GM23338 (cell line): ENCODE measurements at regions not wholly inside any gene's neighbourhood (a gene's known extent, or its start where the extent isn't known, plus 50 kb on each side); places are given as distances from the start of the nearest gene placed in this dataset.

Experiments used
- ATAC-seq: fragments of 200-7000 bp; cut with Tn5 transposase; 3 replicates; pipeline ENCODE4 v1.9.1; 2020
- DNase-seq: peaks from one replicate; pipeline ENCODE4 v3.0.0-alpha.2; 2015; ENCODE audit warnings: low spot score
- H2AFZ ChIP-seq: fragments of 200-600 bp; sonication (generic); 2 replicates; pipeline ENCODE4 v1.8.0; 2016; ENCODE audit warnings: antibody characterized with exemption, mild to moderate bottlenecking, moderate library complexity
- H3F3A ChIP-seq: fragments of 200-600 bp; sonication (generic); replicated peaks from 2 replicates; pipeline ENCODE4 v1.8.0; 2017; ENCODE audit warnings: antibody characterized with exemption, mixed run types, low read depth
- H3K27ac ChIP-seq: fragments of 200-600 bp; sonication (generic); 2 replicates; pipeline ENCODE4 v1.6.1; 2016; ENCODE audit warnings: low read depth
- H3K27me3 ChIP-seq: fragments of 200-600 bp; sonication (generic); 2 replicates; pipeline ENCODE4 v1.8.0; 2016; ENCODE audit warnings: mild to moderate bottlenecking, mixed run types, moderate library complexity; ENCODE audit not compliant: insufficient read depth
- H3K36me3 ChIP-seq: fragments of 200-600 bp; sonication (generic); 2 replicates; pipeline ENCODE4 v1.8.0; 2016; ENCODE audit warnings: mild to moderate bottlenecking; ENCODE audit not compliant: insufficient read depth
- H3K4me1 ChIP-seq: fragments of 200-600 bp; sonication (generic); 2 replicates; pipeline ENCODE4 v1.8.0; 2016; ENCODE audit warnings: mild to moderate bottlenecking, moderate library complexity; ENCODE audit not compliant: insufficient read depth
- H3K4me2 ChIP-seq: fragments of 200-600 bp; sonication (generic); 2 replicates; pipeline ENCODE4 v1.7.1; 2017; ENCODE audit warnings: mixed run types
- H3K4me3 ChIP-seq: fragments of 200-600 bp; sonication (generic); 2 replicates; pipeline ENCODE4 v1.6.1; 2016; ENCODE audit warnings: mixed run types
- H3K79me2 ChIP-seq: fragments of 200-600 bp; sonication (generic); replicated peaks from 2 replicates; pipeline ENCODE4 v1.8.0; 2017; ENCODE audit warnings: mild to moderate bottlenecking; ENCODE audit not compliant: insufficient read depth
- H3K9me2 ChIP-seq: fragments of 200-600 bp; sonication (generic); 2 replicates; pipeline ENCODE4 v1.8.0; 2017; ENCODE audit not compliant: insufficient read depth
- H4K20me1 ChIP-seq: fragments of 200-600 bp; sonication (generic); replicated peaks from 2 replicates; pipeline ENCODE4 v1.8.0; 2017; ENCODE audit warnings: mild to moderate bottlenecking; ENCODE audit not compliant: insufficient read depth
- H3K27ac Mint-ChIP-seq: 2 replicates; pipeline ENCODE4 v1.8.0; 2020; ENCODE audit warnings: inconsistent platforms, mild to moderate bottlenecking, moderate library complexity, mixed read lengths
- H3K27me3 Mint-ChIP-seq: 3 replicates; pipeline ENCODE4 v1.8.0; 2022; ENCODE audit warnings: low read depth, mild to moderate bottlenecking, moderate library complexity, mixed read lengths, inconsistent platforms; ENCODE audit not compliant: insufficient read depth, poor library complexity
- H3K36me3 Mint-ChIP-seq: 3 replicates; pipeline ENCODE4 v1.8.0; 2021; ENCODE audit warnings: low read depth, mild to moderate bottlenecking, inconsistent platforms, moderate library complexity, mixed read lengths
- H3K4me1 Mint-ChIP-seq: 3 replicates; pipeline ENCODE4 v1.8.0; 2020; ENCODE audit warnings: mild to moderate bottlenecking, inconsistent platforms, mixed read lengths
- H3K4me3 Mint-ChIP-seq: 3 replicates; pipeline ENCODE4 v1.8.0; 2021; ENCODE audit warnings: moderate library complexity, mild to moderate bottlenecking, inconsistent platforms, mixed read lengths
- H3K9me3 Mint-ChIP-seq: 3 replicates; pipeline ENCODE4 v1.8.0; 2020; ENCODE audit warnings: moderate library complexity, mild to moderate bottlenecking, inconsistent platforms, mixed read lengths
- CREB1 ChIP-seq: fragments of 250-450 bp; sonication (Bioruptor Pico); IDR thresholded peaks from 2 replicates; pipeline ENCODE4 v1.5.0; 2020; ENCODE audit warnings: low read depth, mild to moderate bottlenecking, moderate library complexity
- ETS1 ChIP-seq: IDR thresholded peaks from 2 replicates; pipeline ENCODE4 v1.6.1; 2016; ENCODE audit warnings: antibody characterized with exemption
- EZH2 ChIP-seq: fragments of 200-600 bp; sonication (generic); IDR thresholded peaks from one replicate; pipeline ENCODE4 v1.8.0; 2017; ENCODE audit warnings: antibody characterized with exemption, mild to moderate bottlenecking, low read depth; ENCODE audit not compliant: unreplicated experiment
- EZH2phosphoT487 ChIP-seq: fragments of 200-600 bp; sonication (generic); IDR thresholded peaks from one replicate; pipeline ENCODE4 v1.8.1; 2018; ENCODE audit warnings: antibody characterized with exemption; ENCODE audit not compliant: unreplicated experiment
- JUNB ChIP-seq: IDR thresholded peaks from one replicate; pipeline ENCODE4 v1.6.1; 2016; ENCODE audit warnings: antibody characterized with exemption; ENCODE audit not compliant: unreplicated experiment
- REST ChIP-seq: IDR thresholded peaks from one replicate; pipeline ENCODE4 v1.6.1; 2018; ENCODE audit warnings: antibody characterized with exemption; ENCODE audit not compliant: unreplicated experiment
- STAT1 ChIP-seq: IDR thresholded peaks from one replicate; pipeline ENCODE4 v1.6.1; 2016; ENCODE audit warnings: antibody characterized with exemption; ENCODE audit not compliant: unreplicated experiment
- ZNF331 ChIP-seq: fragments of 250-450 bp; sonication (Bioruptor Pico); IDR thresholded peaks from 2 replicates; pipeline ENCODE4 v1.5.0; 2020; ENCODE audit warnings: low read depth, mild to moderate bottlenecking, moderate library complexity
- ZNF462 ChIP-seq: fragments of 250-450 bp; sonication (Bioruptor Pico); IDR thresholded peaks from 2 replicates; pipeline ENCODE4 v1.5.0; 2020; ENCODE audit warnings: mild to moderate bottlenecking, moderate library complexity
- TF ChIP-seq, protein P1 (sequence below), 2 experiments: fragments of 200-600 bp in 1 of 2; sonication (generic) in 1 of 2; conservative IDR thresholded peaks; 2 replicates each; pipeline versions ENCODE4 v1.5.1 to v1.6.1; 2016 to 2017; ENCODE audit warnings: antibody characterized with exemption in 2 of 2, low read depth in 2 of 2, mild to moderate bottlenecking in 2 of 2, moderate library complexity in 1 of 2

DNA sequence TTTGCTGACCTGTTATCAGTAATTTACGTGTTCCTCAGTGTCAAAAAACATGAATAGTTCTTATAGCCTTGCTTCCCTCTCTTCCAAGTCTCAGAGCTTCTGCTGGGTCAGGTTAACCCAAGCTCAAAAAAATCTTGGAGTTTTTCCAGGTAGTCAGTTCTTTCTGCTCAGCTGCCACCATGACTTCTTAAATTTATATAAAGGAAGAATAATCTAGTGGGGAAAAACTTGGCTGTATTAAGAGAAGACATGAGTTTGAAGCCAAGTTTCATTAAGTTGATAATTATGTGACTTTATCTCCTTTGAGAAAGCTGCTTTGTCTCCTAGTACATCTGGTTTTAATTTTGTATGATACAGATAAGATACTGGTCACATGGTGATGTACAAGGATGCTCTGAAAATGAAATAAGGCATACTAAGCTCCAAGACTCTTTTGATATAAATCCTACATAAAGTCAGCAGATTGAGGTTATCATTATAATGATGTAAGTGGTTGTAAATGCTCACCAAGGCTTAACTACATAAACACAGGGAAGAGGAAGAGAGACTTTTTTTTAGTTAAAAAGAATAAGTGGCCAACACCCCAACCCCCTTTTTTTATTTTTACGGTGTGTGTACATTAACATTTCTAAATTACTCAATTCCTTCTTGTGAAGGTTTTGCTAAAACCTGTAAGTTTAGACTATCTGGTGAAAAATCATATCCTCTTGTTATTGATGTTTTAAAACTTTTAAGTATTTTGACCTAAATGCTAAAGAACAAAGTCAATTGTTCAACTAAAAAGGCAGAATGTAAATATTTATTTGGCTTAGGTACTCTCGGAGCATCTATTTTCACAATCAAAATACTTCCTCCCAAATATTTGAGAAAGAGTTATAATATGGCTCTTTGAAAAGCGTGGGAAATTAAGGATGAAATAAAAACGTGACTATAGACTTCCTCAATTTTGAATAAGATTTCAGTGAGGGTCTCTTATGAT lies 84.1 kb upstream of the SLC38A2 start (continued):
- TF ChIP-seq, protein P1, sequence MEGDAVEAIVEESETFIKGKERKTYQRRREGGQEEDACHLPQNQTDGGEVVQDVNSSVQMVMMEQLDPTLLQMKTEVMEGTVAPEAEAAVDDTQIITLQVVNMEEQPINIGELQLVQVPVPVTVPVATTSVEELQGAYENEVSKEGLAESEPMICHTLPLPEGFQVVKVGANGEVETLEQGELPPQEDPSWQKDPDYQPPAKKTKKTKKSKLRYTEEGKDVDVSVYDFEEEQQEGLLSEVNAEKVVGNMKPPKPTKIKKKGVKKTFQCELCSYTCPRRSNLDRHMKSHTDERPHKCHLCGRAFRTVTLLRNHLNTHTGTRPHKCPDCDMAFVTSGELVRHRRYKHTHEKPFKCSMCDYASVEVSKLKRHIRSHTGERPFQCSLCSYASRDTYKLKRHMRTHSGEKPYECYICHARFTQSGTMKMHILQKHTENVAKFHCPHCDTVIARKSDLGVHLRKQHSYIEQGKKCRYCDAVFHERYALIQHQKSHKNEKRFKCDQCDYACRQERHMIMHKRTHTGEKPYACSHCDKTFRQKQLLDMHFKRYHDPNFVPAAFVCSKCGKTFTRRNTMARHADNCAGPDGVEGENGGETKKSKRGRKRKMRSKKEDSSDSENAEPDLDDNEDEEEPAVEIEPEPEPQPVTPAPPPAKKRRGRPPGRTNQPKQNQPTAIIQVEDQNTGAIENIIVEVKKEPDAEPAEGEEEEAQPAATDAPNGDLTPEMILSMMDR (conservative IDR thresholded peaks at IDR 0.05; ENCODE audit: low read depth in 2 of 2) = no peak
- no peak for TF ChIP-seq ETS1
- no peak for TF ChIP-seq CREB1 (CRISPR knock-in tag)

- ATAC-seq (no peak), DNase-seq (no peak)
- no peaks in the 10 kb centered on the region for H3K36me3 Mint-ChIP-seq
- H3K27ac ChIP-seq = no peak overlapping the region
- H3K4me1 ChIP-seq = peaks cover 29% of the 10 kb centered on the region
- H4K20me1 ChIP-seq = no peaks in the 10 kb centered on the region
- H3F3A ChIP-seq = no peaks in the 10 kb centered on the region
- no peaks in the 10 kb centered on the region; the same call in 1 of the 2 replicates for H3K9me2 ChIP-seq
- peaks cover 51% of the 10 kb centered on the region for H3K4me1 Mint-ChIP-seq
- no peak overlapping the region for H3K4me3 ChIP-seq
- no peaks in the 10 kb centered on the region for H3K36me3 ChIP-seq
- no peak overlapping the region for H3K4me3 Mint-ChIP-seq
- no peak overlapping the region for H3K4me2 ChIP-seq
- no peak overlapping the region for H2AFZ ChIP-seq
- H3K9me3 Mint-ChIP-seq = no peaks in the 10 kb centered on the region
- H3K27me3 ChIP-seq = no peaks in the 10 kb centered on the region
- H3K27me3 Mint-ChIP-seq = peaks cover 9% of the 10 kb centered on the region
- H3K79me2 ChIP-seq = no peaks in the 10 kb centered on the region
- H3K27ac Mint-ChIP-seq = no peak overlapping the region
- TF ChIP-seq ZNF462 (CRISPR knock-in tag) (no peak), EZH2phosphoT487 (no peak), REST (no peak), JUNB (no peak), EZH2 (no peak), STAT1 (no peak), ZNF331 (CRISPR knock-in tag) (no peak)
These were observed 83.2 kb upstream of the SLC38A2 start for GRCh38 chr12:46455648-46456352.
